Activated T-cell treated with anti-CD3 and anti-CD28 coated beads for 48 hours (primary cell): ENCODE measurements at regions not wholly inside any gene's neighbourhood (a gene's known extent, or its start where the extent isn't known, plus 50 kb on each side); places are given as distances from the start of the nearest gene placed in this dataset.

Source experiments
- DNase-seq: peaks from one replicate; pipeline ENCODE4 v3.0.0-alpha.2; 2020; ENCODE audit warnings: low read depth

- no peak for DNase-seq
Measured at GRCh38 chr22:49367041-49367697, 460.5 kb downstream of the BRD1 start.

- no peak for DNase-seq
Measured at GRCh38 chr22:49366437-49366836, 461.2 kb downstream of the BRD1 start.

- DNase-seq = no peak
Measured at GRCh38 chr22:49365910-49366309, 461.8 kb downstream of the BRD1 start.

GRCh38 chr22:49365191-49365837 is 462.4 kb downstream of the BRD1 start:
- DNase-seq = no peak

- no peak for DNase-seq
Measured at GRCh38 chr22:49364398-49364797, 463.3 kb downstream of the BRD1 start.

- DNase-seq = no peak
Measured at GRCh38 chr22:49363526-49364230, 464.0 kb downstream of the BRD1 start.

- DNase-seq = no peak
Measured at GRCh38 chr22:49362211-49362839, 465.3 kb downstream of the BRD1 start.

GRCh38 chr22:49361164-49361563 is 466.5 kb downstream of the BRD1 start:
- DNase-seq = no peak

- no peak for DNase-seq
Measured at GRCh38 chr22:49360746-49361145, 466.9 kb downstream of the BRD1 start.

- no peak for DNase-seq
Measured at GRCh38 chr22:49359076-49359475, 468.6 kb downstream of the BRD1 start.

- no peak for DNase-seq
Measured at GRCh38 chr22:49357661-49358440, 469.8 kb downstream of the BRD1 start.

GRCh38 chr22:49356428-49356827 is 471.2 kb downstream of the BRD1 start:
- no peak for DNase-seq

GRCh38 chr22:49355211-49355920 is 472.3 kb downstream of the BRD1 start:
- no peak for DNase-seq

GRCh38 chr22:49354516-49355210 is 473.0 kb downstream of the BRD1 start:
- DNase-seq = no peak

- DNase-seq = no peak
Measured at GRCh38 chr22:49353235-49353634, 474.4 kb downstream of the BRD1 start.

GRCh38 chr22:49352361-49353169 is 475.1 kb downstream of the BRD1 start:
- DNase-seq = no peak

GRCh38 chr22:49351761-49352227 is 475.9 kb downstream of the BRD1 start:
- no peak for DNase-seq

- no peak for DNase-seq
Measured at GRCh38 chr22:49350441-49351121, 477.1 kb downstream of the BRD1 start.

GRCh38 chr22:49349841-49350381 is 477.8 kb downstream of the BRD1 start:
- DNase-seq = no peak
